ENCODE measurements at regions not wholly inside any gene's neighbourhood (a gene's known extent, or its start where the extent isn't known, plus 50 kb on each side); places are given as distances from the start of the nearest gene placed in this dataset.

- Histone ChIP-seq H4K20me1 (ENCODE audit: insufficient read depth) (no peaks in the 10 kb centered on the region), H3K9me2 (no peaks in the 10 kb centered on the region), H3K4me3 (ENCODE audit: low read depth in 2 of 2, low read length in 1 of 2) (no peak overlapping the region), H3K9me3 (no peaks in the 10 kb centered on the region), H3K27me3 (ENCODE audit: insufficient read depth) (no peaks in the 10 kb centered on the region), H3K27ac (ENCODE audit: low read depth in 2 of 2, low read length in 1 of 2) (no peak overlapping the region), H3K79me2 (ENCODE audit: insufficient read depth) (no peaks in the 10 kb centered on the region), H3K4me2 (no peak overlapping the region), H2AFZ (ENCODE audit: low read depth) (no peak overlapping the region), H3K4me1 (ENCODE audit: control insufficient read depth in 1 of 2, insufficient read depth in 2 of 2, low read depth in 1 of 2, low read length in 1 of 2) (no peaks in the 10 kb centered on the region), H3F3A (replicated peaks; ENCODE audit: insufficient read depth) (peaks cover 5% of the 10 kb centered on the region), H3K9ac (no peak overlapping the region), H3K36me3 (replicated peaks in 1 of 2; ENCODE audit: control insufficient read depth in 1 of 2, insufficient read depth in 2 of 2, low read length in 1 of 2) (no peaks in the 10 kb centered on the region)
- no peak for DNase-seq
- TF ChIP-seq YY1 (IDR thresholded peaks at IDR 0.05; ENCODE audit: low read depth) (no peak), MXI1 (IDR thresholded peaks at IDR 0.05; ENCODE audit: low read depth, low read length) (no peak), FOSL2 (IDR thresholded peaks at IDR 0.05; ENCODE audit: borderline replicate concordance, low read depth) (no peak), ZBTB33 (IDR thresholded peaks at IDR 0.05; ENCODE audit: borderline replicate concordance, low read depth) (no peak), ELF1 (IDR thresholded peaks at IDR 0.05) (no peak), SIN3A (IDR thresholded peaks at IDR 0.05; ENCODE audit: borderline replicate concordance, low read depth, low read length) (no peak), RCOR1 (IDR thresholded peaks at IDR 0.05; ENCODE audit: low read length) (no peak), NFIC (IDR thresholded peaks at IDR 0.05; ENCODE audit: borderline replicate concordance) (no peak), PBX3 (IDR thresholded peaks at IDR 0.05) (no peak), TAF1 (IDR thresholded peaks at IDR 0.05; ENCODE audit: borderline replicate concordance, low read depth, low read length) (no peak)
- ChIA-PET POLR2A (no interaction called here), CTCF (no interaction called here)
- 68% methylated on average over 2 of the region's 2 CpGs for WGBS (ENCODE audit: low lambda C conversion rate)
Measured at GRCh38 chr7:41203542-41203941, 499.3 kb downstream of the INHBA start.

- no peak overlapping the region for H3K4me3 ChIP-seq (ENCODE audit: low read depth in 2 of 2, low read length in 1 of 2)
- TF ChIP-seq SMC3 (IDR thresholded peaks at IDR 0.05; ENCODE audit: low read depth, low read length) (no peak), ELF1 (IDR thresholded peaks at IDR 0.05) (no peak), CHD2 (IDR thresholded peaks at IDR 0.05; ENCODE audit: low read length, partially characterized antibody) (no peak), EZH2phosphoT487 (IDR thresholded peaks at IDR 0.05; ENCODE audit: borderline replicate concordance, low read depth) (no peak), FOXM1 (IDR thresholded peaks at IDR 0.05; ENCODE audit: low read depth) (no peak), GATA2 (CRISPR knock-in tag; IDR thresholded peaks at IDR 0.05) (no peak), MEF2A (IDR thresholded peaks at IDR 0.05; ENCODE audit: borderline replicate concordance, low read depth) (no peak), PBX3 (IDR thresholded peaks at IDR 0.05) (no peak), CTCF (IDR thresholded peaks at IDR 0.05) (no peak), NRF1 (IDR thresholded peaks at IDR 0.05; ENCODE audit: low read depth, low read length) (no peak), NFIC (IDR thresholded peaks at IDR 0.05; ENCODE audit: borderline replicate concordance) (no peak)
- peaks cover 5 to 7% of the 10 kb centered on the region in 2 experiments; a peak in 2 of 4 replicates for H3K4me1 ChIP-seq (ENCODE audit: control insufficient read depth in 1 of 2, insufficient read depth in 2 of 2, low read depth in 1 of 2, low read length in 1 of 2)
- POLR2A ChIA-PET = no interaction called here
- CTCF ChIA-PET = interaction anchor here (0.8 kb wide), 1 partner anchor 504 kb away, joined by 3 read pairs; no protein-coding TSS in a partner anchor
- H3K9ac ChIP-seq = no peak overlapping the region
- H3K4me2 ChIP-seq = no peak overlapping the region
- H4K20me1 ChIP-seq (ENCODE audit: insufficient read depth) = no peaks in the 10 kb centered on the region
- no peaks in the 10 kb centered on the region for H3K79me2 ChIP-seq (ENCODE audit: insufficient read depth)
- no peaks in the 10 kb centered on the region for H3K9me3 ChIP-seq
- H3K9me2 ChIP-seq = no peaks in the 10 kb centered on the region
- no peaks in the 10 kb centered on the region for H3K27me3 ChIP-seq (ENCODE audit: insufficient read depth)
- no peak for DNase-seq
- no peaks in the 10 kb centered on the region for H3F3A ChIP-seq (replicated peaks; ENCODE audit: insufficient read depth)
- WGBS (ENCODE audit: low lambda C conversion rate) = 89% methylated on average over 3 of the region's 3 CpGs
- H3K27ac ChIP-seq (ENCODE audit: low read depth in 2 of 2, low read length in 1 of 2) = no peak overlapping the region
- no peak overlapping the region for H2AFZ ChIP-seq (ENCODE audit: low read depth)
- H3K36me3 ChIP-seq (replicated peaks in 1 of 2; ENCODE audit: control insufficient read depth in 1 of 2, insufficient read depth in 2 of 2, low read length in 1 of 2) = no peaks in the 10 kb centered on the region
Measured at GRCh38 chr7:41201021-41201420, 501.9 kb downstream of the INHBA start.

All from SK-N-SH (cell line).